ENCODE measurements at regions not wholly inside any gene's neighbourhood (a gene's known extent, or its start where the extent isn't known, plus 50 kb on each side); places are given as distances from the start of the nearest gene placed in this dataset.
A peak's percentile ranks its signal among the peaks of the same experiment; 100 is the strongest.

DNA sequence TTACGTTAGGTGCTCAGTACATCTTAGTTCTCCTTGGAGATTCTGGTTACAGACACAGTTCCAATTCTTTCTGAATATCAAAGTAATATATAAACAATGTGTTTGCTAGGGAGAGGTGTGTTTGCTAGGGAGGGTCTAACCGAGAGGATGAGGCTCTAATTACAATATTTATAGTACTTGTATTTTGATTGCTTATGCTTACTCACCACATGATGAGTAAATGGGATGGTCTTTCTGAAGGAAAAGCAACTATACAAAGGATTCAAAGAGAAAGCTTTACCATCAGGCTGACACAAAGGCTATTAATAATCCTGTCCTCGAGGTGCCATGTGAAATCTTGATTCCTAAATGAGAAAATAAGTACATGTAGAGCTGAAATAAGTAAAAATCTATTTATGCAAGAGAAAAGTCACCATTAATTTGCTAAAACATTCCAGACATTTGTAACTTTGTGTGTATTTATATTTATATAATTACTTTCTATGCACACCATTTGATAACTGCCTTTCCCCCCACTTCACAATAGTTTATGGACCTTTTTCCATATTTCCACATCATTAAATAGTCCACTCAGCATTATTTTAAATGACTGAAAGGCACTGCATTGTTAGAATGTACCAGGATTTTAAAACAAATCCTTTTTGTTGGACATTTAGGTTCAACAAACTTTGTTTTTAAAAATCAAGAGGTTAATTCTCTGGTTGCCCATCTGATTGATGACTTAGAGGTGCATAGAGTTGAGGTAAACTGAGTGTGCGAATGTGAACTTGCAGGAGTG lies 94.5 kb upstream of the FN1 start:
- Histone ChIP-seq H3K9me3 (ENCODE audit: low read length) (peaks cover 21% of the 10 kb centered on the region), H3K27ac (ENCODE audit: extremely low read length, insufficient read depth, low read length) (no peak overlapping the region), H3K9ac (ENCODE audit: insufficient read depth, low read depth, low read length) (no peak overlapping the region), H3K4me1 (ENCODE audit: insufficient read depth, low read length) (peaks cover 36% of the 10 kb centered on the region), H3K27me3 (ENCODE audit: control insufficient read depth in 1 of 2, insufficient read depth in 2 of 2, low read length in 2 of 2) (no peaks in the 10 kb centered on the region), H3K79me2 (ENCODE audit: insufficient read depth, low read length) (no peaks in the 10 kb centered on the region), H3K4me3 (replicated peaks in 1 of 3; ENCODE audit: insufficient read depth in 1 of 3, low read depth in 2 of 3, low read length in 3 of 3) (no peak overlapping the region), H4K20me1 (ENCODE audit: insufficient read depth, low read length) (no peaks in the 10 kb centered on the region), H3K4me2 (ENCODE audit: low read depth, low read length) (no peak overlapping the region), H3K36me3 (replicated peaks in 1 of 2; ENCODE audit: control insufficient read depth in 1 of 2, insufficient read depth in 2 of 2, low read length in 2 of 2) (no peaks in the 10 kb centered on the region), H2AFZ (ENCODE audit: low read length) (no peak overlapping the region)
- no peak for ATAC-seq
- no TSS peak for BruUV-seq (replicated peaks)
- TF ChIP-seq FOXO1 (CRISPR knock-in tag; IDR thresholded peaks at IDR 0.05) (no peak), MYC (CRISPR knock-in tag; IDR thresholded peaks at IDR 0.05; ENCODE audit: borderline replicate concordance) (no peak), MAFK (conservative IDR thresholded peaks at IDR 0.05 in 1 of 2, IDR thresholded peaks at IDR 0.05 in 1 of 2; ENCODE audit: low read length in 2 of 2) (peak; percentile 96), ZSCAN31 (CRISPR knock-in tag; IDR thresholded peaks at IDR 0.05; ENCODE audit: low read depth) (no peak), SP2 (CRISPR knock-in tag; IDR thresholded peaks at IDR 0.05) (no peak), MAFF (IDR thresholded peaks at IDR 0.05; ENCODE audit: low read depth, low read length) (peak; percentile 97), GTF2F1 (IDR thresholded peaks at IDR 0.05; ENCODE audit: low read length) (no peak), SYNCRIP (IDR thresholded peaks at IDR 0.05; ENCODE audit: insufficient read depth, low read depth, low read length) (no peak)
- TF ChIP-seq, protein P1, sequence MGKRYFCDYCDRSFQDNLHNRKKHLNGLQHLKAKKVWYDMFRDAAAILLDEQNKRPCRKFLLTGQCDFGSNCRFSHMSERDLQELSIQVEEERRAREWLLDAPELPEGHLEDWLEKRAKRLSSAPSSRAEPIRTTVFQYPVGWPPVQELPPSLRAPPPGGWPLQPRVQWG (CRISPR knock-in tag; IDR thresholded peaks at IDR 0.05; ENCODE audit: borderline replicate concordance, low read depth): no peak
- FAIRE-seq: no peak
- WGBS (ENCODE audit: low lambda C conversion rate): 79% methylated on average over 4 of the region's 4 CpGs
- intact Hi-C loops (cut with micrococcal nuclease; ENCODE audit: unreplicated experiment) (no loop called here), in situ Hi-C loops (cut with HindIII; ENCODE audit: extremely low pct_ligation_motif_present, low pct_unique_long_range_greater_than_20kb) (no loop called here)
- DNase-seq (ENCODE audit: low spot score): no peak
- POLR2A ChIA-PET: no interaction called here
- CTCF ChIA-PET (ENCODE audit: low intra/inter-chr PET ratio, low total read pairs): no interaction called here

Measured in HepG2 (cell line).